Endothelial cell of umbilical vein (primary cell): ENCODE measurements at regions not wholly inside any gene's neighbourhood (a gene's known extent, or its start where the extent isn't known, plus 50 kb on each side); places are given as distances from the start of the nearest gene placed in this dataset.

Experiments
- EZH2 ChIP-seq: IDR thresholded peaks from 2 replicates; pipeline ENCODE4 v1.6.1; 2012; ENCODE audit warnings: borderline replicate concordance, low read depth, mild to moderate bottlenecking, moderate library complexity, low read length, inconsistent platforms; ENCODE audit not compliant: severe bottlenecking
- MYC ChIP-seq: IDR thresholded peaks from one replicate; pipeline ENCODE4 v1.6.1; 2011; ENCODE audit warnings: mild to moderate bottlenecking, low read depth, low read length
- POLR2A ChIP-seq: IDR thresholded peaks from 2 replicates; pipeline ENCODE4 v1.6.1; 2012; ENCODE audit warnings: low read depth, mild to moderate bottlenecking, control low read depth, low read length
- POLR2AphosphoS5 ChIP-seq: IDR thresholded peaks from 2 replicates; pipeline ENCODE4 v1.6.1; 2012; ENCODE audit warnings: low read depth, mild to moderate bottlenecking, control low read depth, low read length, moderate library complexity; ENCODE audit not compliant: insufficient read depth
- TF ChIP-seq, protein P1 (sequence below), 2 donors: IDR thresholded peaks; 1 replicate in 1 of 2; 2 replicates in 1 of 2; pipeline ENCODE4 v1.5.1; 2011; ENCODE audit warnings: low read length in 2 of 2, mild to moderate bottlenecking in 2 of 2, moderate library complexity in 2 of 2, control low read depth in 1 of 2, inconsistent platforms in 1 of 2, low read depth in 1 of 2; ENCODE audit not compliant: insufficient read depth in 1 of 2; ENCODE audit errors: extremely low read depth in 1 of 2

DNA sequence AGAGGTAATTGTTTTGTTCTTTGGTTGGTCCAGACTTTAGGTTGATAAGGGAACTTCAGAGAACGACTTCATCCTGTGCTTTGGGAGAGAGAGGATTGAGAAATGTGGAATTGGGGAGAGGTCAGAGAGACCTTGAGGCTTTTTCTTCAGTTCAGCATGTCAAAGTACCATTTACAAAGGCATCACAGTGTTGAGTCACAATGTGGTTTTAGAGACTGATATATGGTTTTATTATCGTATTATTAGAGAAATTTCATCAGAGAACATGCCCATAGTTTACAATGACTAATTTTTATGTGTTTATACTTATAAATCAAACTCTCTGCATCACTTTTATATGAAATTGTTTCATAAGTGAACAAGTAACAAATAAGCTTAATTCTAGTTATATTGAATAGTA is 626.6 kb downstream of the DSC3 start:
- TF ChIP-seq POLR2A (no peak), POLR2AphosphoS5 (no peak), EZH2 (no peak), MYC (no peak)
- TF ChIP-seq, protein P1, sequence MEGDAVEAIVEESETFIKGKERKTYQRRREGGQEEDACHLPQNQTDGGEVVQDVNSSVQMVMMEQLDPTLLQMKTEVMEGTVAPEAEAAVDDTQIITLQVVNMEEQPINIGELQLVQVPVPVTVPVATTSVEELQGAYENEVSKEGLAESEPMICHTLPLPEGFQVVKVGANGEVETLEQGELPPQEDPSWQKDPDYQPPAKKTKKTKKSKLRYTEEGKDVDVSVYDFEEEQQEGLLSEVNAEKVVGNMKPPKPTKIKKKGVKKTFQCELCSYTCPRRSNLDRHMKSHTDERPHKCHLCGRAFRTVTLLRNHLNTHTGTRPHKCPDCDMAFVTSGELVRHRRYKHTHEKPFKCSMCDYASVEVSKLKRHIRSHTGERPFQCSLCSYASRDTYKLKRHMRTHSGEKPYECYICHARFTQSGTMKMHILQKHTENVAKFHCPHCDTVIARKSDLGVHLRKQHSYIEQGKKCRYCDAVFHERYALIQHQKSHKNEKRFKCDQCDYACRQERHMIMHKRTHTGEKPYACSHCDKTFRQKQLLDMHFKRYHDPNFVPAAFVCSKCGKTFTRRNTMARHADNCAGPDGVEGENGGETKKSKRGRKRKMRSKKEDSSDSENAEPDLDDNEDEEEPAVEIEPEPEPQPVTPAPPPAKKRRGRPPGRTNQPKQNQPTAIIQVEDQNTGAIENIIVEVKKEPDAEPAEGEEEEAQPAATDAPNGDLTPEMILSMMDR (IDR thresholded peaks at IDR 0.05; ENCODE audit: extremely low read depth in 1 of 2, insufficient read depth in 1 of 2, low read depth in 1 of 2, low read length in 2 of 2), result no peak
